ENCODE measurements at regions not wholly inside any gene's neighbourhood (a gene's known extent, or its start where the extent isn't known, plus 50 kb on each side); places are given as distances from the start of the nearest gene placed in this dataset.

- Histone ChIP-seq H3K4me3 (no peak overlapping the region), H3K4me1 (no peaks in the 10 kb centered on the region), H3K27me3 (no peaks in the 10 kb centered on the region), H3K27ac (no peak overlapping the region), H3K9me3 (no peaks in the 10 kb centered on the region), H3K36me3 (no peaks in the 10 kb centered on the region)
- TF ChIP-seq CTCF (IDR thresholded peaks at IDR 0.05) = no peak
- TF ChIP-seq POLR2A (IDR thresholded peaks at IDR 0.05) = no peak
- intact Hi-C loops (cut with DNase I) = no loop called here
- no peak for DNase-seq
- ATAC-seq = no peak
- WGBS (ENCODE audit: insufficient coverage, low coverage, low lambda C conversion rate, missing lambda C conversion rate) = 21% methylated on average over 2 of the region's 3 CpGs
Measured at GRCh38 chr3:116939091-116939490, 229.5 kb downstream of the TUSC7 start.

- TF ChIP-seq POLR2A (IDR thresholded peaks at IDR 0.05) = no peak
- no peak for TF ChIP-seq CTCF (IDR thresholded peaks at IDR 0.05)
Measured at GRCh38 chr3:116939550-116939949, 230.0 kb downstream of the TUSC7 start.

GRCh38 chr3:116940719-116941118 is 231.1 kb downstream of the TUSC7 start:
- H3K27ac ChIP-seq = no peak overlapping the region
- no peak overlapping the region for H3K4me3 ChIP-seq
- WGBS (ENCODE audit: insufficient coverage, low coverage, low lambda C conversion rate, missing lambda C conversion rate) = 62% methylated on average over 2 of the region's 2 CpGs
- H3K4me1 ChIP-seq = no peaks in the 10 kb centered on the region
- H3K9me3 ChIP-seq = no peaks in the 10 kb centered on the region
- no peak for ATAC-seq
- no peak for TF ChIP-seq CTCF (IDR thresholded peaks at IDR 0.05)
- DNase-seq = no peak
- H3K27me3 ChIP-seq = no peaks in the 10 kb centered on the region
- intact Hi-C loops (cut with DNase I) = no loop called here
- no peaks in the 10 kb centered on the region for H3K36me3 ChIP-seq

More at GRCh38 chr3:116939550-116939949, 230.0 kb downstream of the TUSC7 start:
- ATAC-seq (no peak), DNase-seq (no peak)
- H3K36me3 ChIP-seq = no peaks in the 10 kb centered on the region
- no peak overlapping the region for H3K27ac ChIP-seq
- intact Hi-C loops (cut with DNase I) = no loop called here
- no peak overlapping the region for H3K4me3 ChIP-seq
- no peaks in the 10 kb centered on the region for H3K4me1 ChIP-seq
- H3K27me3 ChIP-seq = no peaks in the 10 kb centered on the region
- no peaks in the 10 kb centered on the region for H3K9me3 ChIP-seq

GRCh38 chr3:116946376-116946775 is 236.8 kb downstream of the TUSC7 start:
- no peaks in the 10 kb centered on the region for H3K9me3 ChIP-seq
- DNase-seq (no peak), ATAC-seq (no peak)
- no peaks in the 10 kb centered on the region for H3K27me3 ChIP-seq
- no peak overlapping the region for H3K4me3 ChIP-seq
- no peaks in the 10 kb centered on the region for H3K36me3 ChIP-seq
- H3K4me1 ChIP-seq = no peaks in the 10 kb centered on the region
- TF ChIP-seq CTCF (IDR thresholded peaks at IDR 0.05) (no peak), POLR2A (IDR thresholded peaks at IDR 0.05) (no peak)
- 87% methylated on average over 1 of the region's 1 CpG for WGBS (ENCODE audit: insufficient coverage, low coverage, low lambda C conversion rate, missing lambda C conversion rate)
- intact Hi-C loops (cut with DNase I) = no loop called here
- no peak overlapping the region for H3K27ac ChIP-seq

GRCh38 chr3:116947148-116947547 is 237.6 kb downstream of the TUSC7 start:
- no peak for TF ChIP-seq POLR2A (IDR thresholded peaks at IDR 0.05)
- TF ChIP-seq CTCF (IDR thresholded peaks at IDR 0.05) = no peak
- no peak for ATAC-seq
- 53% methylated on average over 3 of the region's 3 CpGs for WGBS (ENCODE audit: insufficient coverage, low coverage, low lambda C conversion rate, missing lambda C conversion rate)
- no peak overlapping the region for H3K4me3 ChIP-seq
- H3K27ac ChIP-seq = no peak overlapping the region
- H3K4me1 ChIP-seq = no peaks in the 10 kb centered on the region
- no peaks in the 10 kb centered on the region for H3K27me3 ChIP-seq
- no peaks in the 10 kb centered on the region for H3K36me3 ChIP-seq
- intact Hi-C loops (cut with DNase I) = no loop called here
- DNase-seq = no peak
- no peaks in the 10 kb centered on the region for H3K9me3 ChIP-seq

All from right lobe of liver (tissue), 6 donors.